Mammary epithelial cell (primary cell): ENCODE measurements at regions not wholly inside any gene's neighbourhood (a gene's known extent, or its start where the extent isn't known, plus 50 kb on each side); places are given as distances from the start of the nearest gene placed in this dataset.

Experiments used
- EZH2 ChIP-seq: IDR thresholded peaks from 2 replicates; pipeline ENCODE4 v1.6.1; 2012; ENCODE audit warnings: low read length, inconsistent platforms, borderline replicate concordance
- TF ChIP-seq, protein P1 (sequence below), 2 donors: IDR thresholded peaks in 1 of 2; conservative IDR thresholded peaks in 1 of 2; 2 replicates each; pipeline ENCODE4 v1.5.1; 2011 to 2012; ENCODE audit warnings: inconsistent platforms in 2 of 2, low read length in 2 of 2, mild to moderate bottlenecking in 2 of 2, control low read depth in 1 of 2, low read depth in 1 of 2; ENCODE audit not compliant: insufficient read depth in 1 of 2; ENCODE audit errors: extremely low read depth in 1 of 2

GRCh38 chr15:98438907-98439306 lies 209.4 kb upstream of the IGF1R start:
- TF ChIP-seq, protein P1, sequence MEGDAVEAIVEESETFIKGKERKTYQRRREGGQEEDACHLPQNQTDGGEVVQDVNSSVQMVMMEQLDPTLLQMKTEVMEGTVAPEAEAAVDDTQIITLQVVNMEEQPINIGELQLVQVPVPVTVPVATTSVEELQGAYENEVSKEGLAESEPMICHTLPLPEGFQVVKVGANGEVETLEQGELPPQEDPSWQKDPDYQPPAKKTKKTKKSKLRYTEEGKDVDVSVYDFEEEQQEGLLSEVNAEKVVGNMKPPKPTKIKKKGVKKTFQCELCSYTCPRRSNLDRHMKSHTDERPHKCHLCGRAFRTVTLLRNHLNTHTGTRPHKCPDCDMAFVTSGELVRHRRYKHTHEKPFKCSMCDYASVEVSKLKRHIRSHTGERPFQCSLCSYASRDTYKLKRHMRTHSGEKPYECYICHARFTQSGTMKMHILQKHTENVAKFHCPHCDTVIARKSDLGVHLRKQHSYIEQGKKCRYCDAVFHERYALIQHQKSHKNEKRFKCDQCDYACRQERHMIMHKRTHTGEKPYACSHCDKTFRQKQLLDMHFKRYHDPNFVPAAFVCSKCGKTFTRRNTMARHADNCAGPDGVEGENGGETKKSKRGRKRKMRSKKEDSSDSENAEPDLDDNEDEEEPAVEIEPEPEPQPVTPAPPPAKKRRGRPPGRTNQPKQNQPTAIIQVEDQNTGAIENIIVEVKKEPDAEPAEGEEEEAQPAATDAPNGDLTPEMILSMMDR (conservative IDR thresholded peaks at IDR 0.05 in 1 of 2, IDR thresholded peaks at IDR 0.05 in 1 of 2; ENCODE audit: extremely low read depth in 1 of 2, insufficient read depth in 1 of 2, low read depth in 1 of 2, low read length in 2 of 2): no peak
- no peak for TF ChIP-seq EZH2
